GM19351 (cell line): ENCODE measurements at regions not wholly inside any gene's neighbourhood (a gene's known extent, or its start where the extent isn't known, plus 50 kb on each side); places are given as distances from the start of the nearest gene placed in this dataset.
"Not testable (repeated sequence)": the region's sequence is repeated elsewhere in the genome, so short reads cannot be mapped to it uniquely, and the experiment has no call there.

Experiments
- ATAC-seq: cut with Tn5 transposase; IDR thresholded peaks from one replicate; pipeline ENCODE4 v1.9.1; 2021; ENCODE audit warnings: mild to moderate bottlenecking, moderate library complexity; ENCODE audit not compliant: unreplicated experiment

DNA sequence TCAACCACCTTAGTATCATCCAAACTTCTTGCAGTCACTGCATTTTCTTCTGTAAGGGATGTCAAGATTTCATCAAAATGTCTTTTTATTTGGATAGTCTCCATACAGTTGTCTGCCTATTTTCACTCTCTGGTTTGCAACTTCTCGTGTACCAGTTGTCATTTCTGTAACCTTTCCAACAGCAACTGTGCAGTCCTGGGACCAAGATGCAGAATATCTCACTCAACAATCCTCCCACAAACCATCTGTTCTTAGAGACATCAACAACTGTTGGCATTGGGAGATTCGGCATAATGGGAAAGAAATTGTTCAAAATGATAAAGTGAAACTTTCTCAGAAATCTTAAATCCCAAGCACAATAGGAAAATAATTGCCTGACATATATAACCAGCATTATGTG, 933.6 kb upstream of the SLC39A10 start:
- ATAC-seq, result no peak

DNA sequence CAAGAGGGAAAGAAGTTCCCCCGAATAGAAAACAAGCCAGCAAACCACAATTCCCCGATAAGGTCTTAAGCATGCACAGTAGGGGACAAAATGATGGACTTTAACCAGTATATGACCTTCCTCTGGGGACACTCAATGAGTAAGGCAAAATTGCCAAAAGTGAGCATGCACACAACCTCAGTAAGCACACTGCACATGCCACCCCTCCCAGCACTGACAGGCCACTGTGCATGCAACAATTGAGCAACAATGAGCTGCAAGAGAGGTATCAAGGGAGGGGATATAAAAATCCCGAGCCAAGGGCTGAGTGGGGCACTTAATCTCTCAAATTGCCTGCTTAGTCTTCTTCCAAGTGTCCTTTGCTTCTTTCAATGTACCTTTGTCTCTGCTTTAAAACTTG, 935.8 kb upstream of the SLC39A10 start:
- ATAC-seq, result no peak

DNA sequence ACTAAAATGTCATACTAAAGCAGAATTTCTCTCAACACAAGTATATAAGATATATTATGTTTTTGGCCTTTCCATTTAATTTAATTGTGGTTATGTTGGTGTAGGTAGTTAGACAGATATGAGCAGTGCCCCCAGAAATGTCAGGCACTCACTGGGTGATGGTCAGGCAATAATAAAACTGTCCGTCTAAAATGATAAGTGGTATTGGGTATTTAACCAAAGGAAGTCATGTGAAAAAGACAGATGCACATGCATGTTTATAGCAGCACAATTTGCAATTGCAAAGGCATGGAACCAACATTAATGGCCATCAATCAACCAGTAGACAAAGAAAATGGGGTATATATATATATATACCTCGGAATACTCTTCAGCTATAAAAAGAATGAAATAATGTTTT, 936.6 kb upstream of the SLC39A10 start:
- ATAC-seq, result no peak

DNA sequence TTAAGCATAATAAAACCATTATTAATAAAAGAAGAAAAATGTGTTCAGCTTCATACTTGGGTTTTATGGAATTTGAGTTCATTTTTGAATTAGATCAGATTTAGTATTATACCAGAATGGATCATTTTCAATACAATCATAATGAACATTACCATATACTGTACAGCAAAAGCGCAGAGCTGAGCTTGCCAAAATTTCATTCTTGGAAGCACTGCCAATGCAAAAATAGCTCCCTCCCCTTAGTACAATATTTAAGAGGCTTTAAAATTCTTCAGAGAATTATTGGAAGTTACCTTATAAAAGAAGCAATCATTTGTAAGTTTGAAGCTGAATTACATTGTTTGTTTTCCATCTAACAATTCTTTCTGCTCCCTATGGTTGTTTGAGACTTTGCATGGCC, 938.1 kb upstream of the SLC39A10 start:
- no peak for ATAC-seq

DNA sequence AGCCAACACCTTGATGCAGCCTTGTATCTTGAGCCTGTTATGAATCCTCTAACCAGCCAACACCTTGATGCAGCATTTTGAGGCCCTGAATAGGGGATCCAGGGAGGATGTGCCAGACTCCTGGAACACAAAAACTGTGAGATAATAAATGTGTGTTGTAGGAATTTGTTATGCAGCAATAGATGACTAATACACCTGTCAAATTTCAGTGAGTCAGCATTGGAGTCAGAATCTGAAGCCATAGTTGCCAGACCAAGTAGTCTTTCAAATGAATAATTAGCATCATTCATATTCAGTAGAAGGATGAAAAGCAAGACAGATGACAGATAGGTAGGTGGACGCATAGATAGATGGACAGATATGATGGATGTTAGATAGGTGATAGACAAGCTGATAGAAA, 942.5 kb upstream of the SLC39A10 start:
- no peak for ATAC-seq

DNA sequence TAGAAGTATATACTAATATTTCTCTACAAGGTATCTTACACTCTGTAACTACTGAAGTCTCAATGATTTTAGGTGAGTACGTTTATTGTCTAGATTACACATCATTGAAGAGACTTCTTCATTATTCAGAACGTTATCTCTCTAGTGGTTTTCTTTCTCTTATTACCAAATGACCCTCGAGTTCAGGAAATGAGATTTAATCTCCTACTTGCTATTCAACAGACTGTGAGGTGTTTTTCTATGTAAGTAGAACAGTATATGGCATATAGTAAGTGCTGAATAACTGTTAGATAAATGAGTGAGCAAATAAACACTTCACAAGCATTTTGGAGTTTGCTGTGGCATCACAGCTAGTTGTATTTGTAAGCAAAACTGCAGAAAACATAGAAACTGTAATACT, 947.2 kb upstream of the SLC39A10 start:
- ATAC-seq, result no peak

DNA sequence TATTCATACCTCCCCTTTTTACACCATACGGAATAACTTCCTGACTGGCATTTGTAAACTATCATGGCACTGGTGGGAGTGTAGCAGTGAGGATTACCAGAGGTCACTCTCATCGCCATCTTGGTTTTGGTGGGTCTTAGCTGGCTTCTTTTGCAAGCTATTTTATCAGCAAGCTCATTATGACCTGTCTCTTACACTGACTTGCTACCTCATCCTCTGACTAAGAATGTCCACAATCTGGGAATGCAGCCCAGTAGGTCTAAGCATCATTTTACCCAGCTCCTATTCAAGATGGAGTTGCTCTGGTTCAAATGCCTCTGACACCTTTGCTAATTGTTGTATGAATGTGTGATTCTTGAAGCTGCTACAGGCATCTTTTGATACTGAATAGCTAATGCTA, 950.8 kb upstream of the SLC39A10 start:
- ATAC-seq, result no peak

DNA sequence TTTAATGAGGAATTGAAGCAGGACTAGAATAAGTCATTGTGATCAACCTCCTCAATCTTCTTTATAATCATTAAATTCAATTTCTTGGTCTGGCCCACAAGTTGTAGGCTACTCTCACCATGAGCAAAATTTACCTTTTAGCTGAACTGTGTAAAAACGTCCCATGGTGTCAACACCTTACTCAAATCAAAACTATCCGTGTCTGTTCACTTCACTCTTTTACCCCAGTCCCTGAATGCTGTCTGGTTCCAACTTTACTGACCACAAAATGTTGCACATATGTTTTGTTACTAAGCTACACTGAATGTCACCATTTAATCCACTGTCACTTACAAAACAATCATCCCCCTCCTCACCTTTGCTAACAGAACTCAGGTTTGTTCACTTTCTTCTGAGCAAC, 951.6 kb upstream of the SLC39A10 start:
- peak; percentile 83 for ATAC-seq

DNA sequence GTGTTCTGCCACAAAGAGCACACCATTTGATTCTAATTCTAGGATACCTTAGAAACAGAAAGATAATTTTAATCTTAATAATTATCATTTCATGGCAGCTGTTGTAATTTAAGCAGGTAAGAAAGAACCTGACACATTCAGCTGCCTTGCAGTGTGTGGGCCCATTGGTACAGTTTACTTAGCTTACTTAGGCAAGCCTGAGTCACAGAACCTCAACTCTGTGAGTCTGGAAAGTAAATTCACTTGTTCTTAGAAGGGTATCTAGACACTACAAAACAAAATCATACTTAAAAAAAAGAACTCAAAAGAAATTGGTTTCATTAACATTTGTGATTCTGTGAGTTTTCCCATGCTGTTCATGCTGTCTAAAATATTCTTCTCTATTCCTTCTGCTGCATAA, 956.3 kb upstream of the SLC39A10 start:
- no peak for ATAC-seq

DNA sequence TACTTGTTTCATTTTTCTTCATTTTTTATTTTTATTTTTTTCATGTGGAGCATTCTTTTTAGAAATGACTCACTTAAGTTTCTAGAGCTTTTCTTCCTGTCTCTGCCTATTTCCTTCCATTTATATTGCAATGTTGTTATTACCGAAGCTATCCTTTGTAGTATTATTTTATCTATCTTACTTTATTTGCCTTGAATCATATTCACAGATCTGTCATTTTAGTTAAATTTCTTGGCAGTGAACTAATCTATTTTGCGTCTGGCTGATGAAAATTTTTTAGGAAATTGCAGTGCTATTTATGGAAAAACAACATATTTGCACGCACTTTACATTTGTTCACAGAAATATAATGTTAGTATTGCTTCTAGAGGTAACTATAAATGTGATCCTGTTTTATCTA, 956.9 kb upstream of the SLC39A10 start:
- ATAC-seq, result no peak

DNA sequence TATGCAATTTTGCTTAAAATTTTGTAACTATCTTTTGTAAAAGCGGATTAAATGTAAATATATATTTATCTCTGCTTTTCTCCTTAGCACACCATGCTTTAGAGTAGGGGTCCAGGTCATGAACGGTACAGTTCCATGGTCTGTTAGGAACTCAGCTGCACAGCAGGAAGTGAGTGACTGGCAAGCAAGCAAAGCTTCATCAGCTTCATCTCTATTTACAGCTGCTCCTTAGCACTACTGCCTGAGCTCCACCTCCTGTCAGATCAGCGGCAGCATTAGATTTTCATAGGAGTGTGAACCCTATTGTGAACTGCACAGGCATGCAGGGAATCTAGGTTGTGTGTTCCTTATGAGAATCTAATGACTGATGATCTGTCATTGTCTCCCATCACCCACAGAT, 959.0 kb upstream of the SLC39A10 start:
- no peak for ATAC-seq

DNA sequence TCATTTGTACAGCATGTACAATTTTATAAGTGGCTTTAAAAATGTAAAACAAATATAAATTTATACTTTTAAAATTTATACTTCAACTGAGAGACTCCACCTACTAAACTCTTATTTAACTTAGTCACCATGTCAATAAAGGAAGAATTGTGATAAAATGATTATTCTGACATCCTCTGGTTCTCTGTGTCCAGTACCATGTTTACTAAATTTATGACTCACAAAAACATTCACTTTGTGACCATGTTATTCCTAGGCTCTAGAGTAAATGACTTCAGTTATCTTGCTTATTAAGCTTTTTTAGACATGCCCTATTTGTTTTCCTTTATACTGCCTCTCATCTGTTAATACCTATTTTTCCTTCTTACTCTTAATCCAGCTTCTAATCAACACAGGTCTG, 959.6 kb upstream of the SLC39A10 start:
- ATAC-seq, result no peak

DNA sequence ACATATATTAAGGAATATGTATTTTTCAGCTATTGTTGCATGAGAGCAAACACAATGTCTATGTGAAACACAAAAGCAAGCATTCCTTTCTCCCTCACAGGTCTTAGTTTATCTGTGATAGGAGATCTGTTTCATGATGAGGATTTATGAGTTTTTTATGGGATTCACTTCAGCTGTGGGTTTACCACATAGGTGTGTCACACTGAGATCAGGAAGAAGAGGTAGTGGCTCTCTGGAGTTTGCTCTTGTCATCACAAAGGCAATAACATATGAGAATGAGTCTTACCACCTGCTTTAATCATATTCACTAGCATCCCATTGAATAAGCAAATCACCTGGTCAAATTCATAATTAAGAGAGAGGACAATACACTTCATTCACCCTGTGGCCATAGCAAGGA, 960.3 kb upstream of the SLC39A10 start:
- no peak for ATAC-seq

DNA sequence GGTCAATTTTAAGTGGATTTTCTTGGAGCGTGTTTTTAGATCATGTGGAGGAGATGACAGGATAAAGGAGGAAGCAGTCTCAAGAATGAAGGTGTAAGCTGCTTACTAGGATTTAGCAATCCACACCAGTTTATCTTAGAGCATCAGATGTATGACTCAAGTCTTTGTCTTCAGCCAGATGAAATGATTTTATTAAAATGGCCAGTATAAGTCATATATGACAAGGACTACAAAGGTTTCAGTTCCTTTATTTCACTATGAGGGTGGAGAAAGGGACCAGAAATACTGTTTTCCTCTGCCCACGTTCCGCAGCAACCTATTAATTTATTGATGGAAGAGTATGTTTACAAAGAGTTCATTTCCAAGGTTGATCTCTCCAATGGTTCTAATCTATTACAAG, 970.5 kb upstream of the SLC39A10 start:
- ATAC-seq, result no peak

DNA sequence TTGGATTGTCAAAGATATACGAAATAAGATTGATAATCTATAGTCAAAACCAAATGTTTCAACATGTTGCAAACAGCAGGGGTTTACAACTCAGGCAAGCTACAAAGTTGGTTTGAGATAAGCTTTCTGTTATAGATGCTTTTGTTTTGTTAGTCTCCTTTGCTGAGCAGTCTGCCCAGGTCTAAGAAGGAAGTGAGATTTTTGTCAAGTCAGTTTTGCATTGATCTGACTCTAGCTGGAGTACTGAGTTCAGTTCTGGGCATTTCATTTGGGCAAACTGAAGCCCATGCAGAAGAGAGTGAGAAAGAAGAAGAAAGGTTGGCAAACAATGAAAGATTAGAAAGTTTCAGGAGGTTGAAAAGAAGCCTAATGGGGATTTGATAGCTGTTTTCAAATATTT, 983.0 kb upstream of the SLC39A10 start:
- ATAC-seq, result peak; percentile 67

DNA sequence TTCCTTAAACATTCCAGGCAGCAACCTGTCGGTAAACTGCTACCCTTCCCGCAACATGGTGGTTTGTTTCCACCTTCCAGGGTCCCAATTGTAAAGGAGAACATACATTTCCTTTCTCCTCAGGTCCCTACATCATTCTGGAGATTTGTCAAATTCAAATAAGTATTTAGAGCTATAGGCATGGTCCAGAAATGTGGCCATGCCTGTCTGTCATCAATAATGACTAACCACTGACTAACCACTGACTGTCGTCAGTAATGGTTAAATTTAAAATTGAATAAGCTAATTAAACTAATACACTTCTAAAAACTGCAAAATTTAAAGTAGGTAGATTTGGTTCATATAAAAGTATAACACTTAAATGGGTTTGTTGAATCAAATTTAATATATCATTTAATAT, 984.0 kb upstream of the SLC39A10 start:
- no peak for ATAC-seq

DNA sequence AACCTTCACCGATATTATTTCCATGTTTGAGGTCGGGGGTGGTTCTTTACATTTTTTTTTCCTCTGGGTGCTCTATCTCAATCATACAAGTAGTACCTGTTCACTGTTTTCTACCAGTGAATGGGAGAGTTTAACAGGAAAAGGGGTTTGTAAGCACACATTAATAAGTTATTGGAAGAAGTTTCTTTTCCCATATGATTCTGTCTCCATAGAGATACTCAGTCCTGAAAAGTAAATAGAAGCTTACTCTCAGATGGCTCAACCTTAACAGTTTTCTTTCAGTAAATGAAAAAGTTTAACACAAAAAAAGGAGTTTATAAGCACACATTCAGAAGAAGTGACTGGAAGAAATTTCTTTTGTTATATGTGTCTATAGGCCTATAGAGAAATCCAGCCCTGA, 995.6 kb upstream of the SLC39A10 start:
- ATAC-seq, result no peak

DNA sequence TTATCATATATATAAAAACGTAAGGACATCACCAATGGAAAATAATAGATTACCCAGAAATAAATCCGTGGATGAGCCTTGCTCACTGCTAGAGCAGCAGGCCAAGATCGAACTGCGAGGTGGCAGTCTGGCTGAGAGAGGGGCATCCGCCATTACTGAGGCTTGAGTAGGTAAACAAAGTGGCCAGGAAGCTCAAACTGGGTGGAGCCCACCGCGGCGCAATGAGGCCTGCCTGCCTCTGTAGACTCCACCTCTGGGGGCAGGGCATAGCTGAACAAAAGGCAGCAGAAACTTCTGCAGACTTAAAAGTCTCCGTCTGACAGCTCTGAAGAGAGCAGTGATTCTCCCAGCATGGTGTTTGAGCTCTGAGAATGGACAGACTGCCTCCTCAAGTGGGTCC, 1018.0 kb upstream of the SLC39A10 start:
- ATAC-seq, result not testable (repeated sequence)

DNA sequence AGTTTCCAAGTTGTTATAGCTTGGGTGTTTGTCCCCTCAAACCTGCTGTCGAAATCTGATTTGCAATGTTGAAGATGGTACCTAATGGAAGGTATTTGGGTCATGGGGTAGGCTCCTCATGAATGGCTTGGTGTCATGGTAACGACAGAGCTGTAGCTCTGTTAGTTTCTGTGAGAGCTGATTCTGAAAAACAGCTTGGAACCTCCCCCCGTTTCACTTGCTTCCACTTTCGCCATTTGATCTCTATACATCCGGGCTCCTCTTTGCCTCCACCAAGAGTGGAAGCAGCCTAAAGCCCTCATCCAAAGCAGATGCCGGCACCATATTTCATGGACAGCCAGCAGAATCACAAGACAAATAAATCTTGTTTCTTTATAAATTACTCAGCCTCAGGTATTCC, 1035.1 kb upstream of the SLC39A10 start:
- ATAC-seq, result no peak

DNA sequence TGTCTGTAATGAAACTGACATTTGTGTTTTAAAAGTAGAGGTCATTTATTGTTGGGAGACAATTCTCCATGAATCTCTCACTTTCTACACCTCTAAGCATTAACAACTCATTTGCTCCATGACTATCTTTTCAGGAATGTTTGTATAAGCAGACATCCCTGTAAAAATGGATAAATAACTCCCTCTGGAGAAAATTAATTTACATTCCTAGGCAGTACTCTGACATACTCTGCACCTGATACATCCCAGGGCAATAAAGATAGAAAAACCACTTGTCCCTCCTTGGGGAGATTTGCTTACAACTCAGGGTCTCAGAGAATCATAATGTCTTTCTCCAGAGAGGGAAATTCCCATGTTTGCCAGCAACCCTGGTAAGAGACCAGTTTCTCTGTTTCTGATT, 1037.7 kb upstream of the SLC39A10 start:
- ATAC-seq, result no peak

DNA sequence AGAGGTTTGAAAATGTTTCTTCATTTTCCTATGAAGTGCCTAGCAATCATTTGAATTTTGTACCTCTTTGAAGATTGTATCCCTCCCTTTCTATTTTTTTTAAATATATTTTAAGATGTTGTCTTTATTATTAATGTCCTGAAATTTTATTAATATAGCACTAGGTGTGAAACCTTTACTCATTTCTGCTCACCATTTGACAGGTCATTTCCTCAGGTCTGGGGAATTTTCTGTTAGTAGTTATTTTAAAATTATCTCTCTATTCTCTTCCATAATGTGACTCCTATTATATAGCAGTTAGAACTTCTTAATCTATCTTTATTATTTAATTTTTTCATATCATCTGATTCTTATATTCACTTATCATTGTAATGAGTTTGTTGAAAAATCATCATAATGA, 1038.6 kb upstream of the SLC39A10 start:
- ATAC-seq, result no peak

DNA sequence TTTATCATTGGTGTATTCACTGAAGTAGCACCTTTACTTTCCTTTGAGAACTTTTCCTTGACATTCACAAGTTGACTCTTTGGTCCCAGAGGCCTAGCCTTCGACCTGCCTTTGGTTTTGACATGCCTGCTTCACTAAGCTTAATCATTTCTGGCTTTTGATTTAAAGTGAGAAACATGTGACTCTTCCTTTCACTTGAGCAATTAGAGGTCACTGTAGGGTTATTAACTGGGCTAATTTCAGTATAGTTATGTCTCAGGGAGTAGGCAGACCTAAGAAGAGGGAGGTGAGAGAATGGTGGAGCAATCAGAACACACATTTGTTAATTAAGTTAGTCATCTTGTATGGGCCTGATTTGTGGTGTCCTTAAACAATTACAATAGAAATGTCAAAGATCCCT, 1040.7 kb upstream of the SLC39A10 start:
- ATAC-seq, result peak; percentile 73

DNA sequence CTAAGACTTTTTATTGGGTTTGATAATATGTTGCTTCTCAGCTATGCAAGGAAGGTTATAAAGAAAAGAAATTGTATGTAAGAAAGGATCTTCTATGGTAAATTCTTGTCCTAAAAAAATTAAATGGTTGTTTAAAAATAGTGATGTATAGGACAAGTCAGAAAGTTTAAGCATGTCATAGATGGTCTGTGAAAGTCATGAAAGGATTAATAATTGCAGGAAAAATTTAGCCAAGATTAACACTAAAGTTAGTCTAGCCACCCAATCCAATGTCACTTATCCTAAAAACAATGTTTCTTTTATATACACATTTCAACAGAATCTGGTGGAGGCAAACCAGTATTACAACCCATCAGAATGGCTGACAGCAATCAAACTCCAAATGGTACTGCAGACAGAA, 1046.7 kb upstream of the SLC39A10 start:
- ATAC-seq, result no peak

DNA sequence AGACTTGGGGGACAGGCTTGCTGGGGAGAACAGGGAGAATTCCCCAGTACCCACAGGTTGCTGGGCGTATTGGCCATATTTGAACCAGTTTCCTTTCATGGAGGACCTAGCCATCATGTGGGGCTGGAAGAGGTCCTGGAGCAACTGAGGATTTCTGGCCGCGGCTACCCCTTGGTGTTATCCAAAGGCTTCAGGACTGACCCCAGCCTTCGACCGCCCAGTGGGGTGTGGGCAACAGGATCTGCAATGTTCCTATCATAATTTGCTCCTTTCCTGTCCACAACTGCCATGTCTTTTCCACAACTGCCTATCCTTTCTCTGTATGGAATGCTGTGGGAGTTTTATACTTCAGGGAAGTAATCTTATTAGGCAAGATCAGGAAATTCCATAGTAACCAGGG, 1053.6 kb upstream of the SLC39A10 start:
- no peak for ATAC-seq
